ENCODE measurements at regions not wholly inside any gene's neighbourhood (a gene's known extent, or its start where the extent isn't known, plus 50 kb on each side); places are given as distances from the start of the nearest gene placed in this dataset.
A peak's percentile ranks its signal among the peaks of the same experiment; 100 is the strongest.
"Not testable (repeated sequence)": the region's sequence is repeated elsewhere in the genome, so short reads cannot be mapped to it uniquely, and the experiment has no call there.

GRCh38 chr6:43926634-43927531, 156.9 kb downstream of the VEGFA start:
- no peaks in the 10 kb centered on the region for H4K20me1 ChIP-seq (ENCODE audit: insufficient read depth, low read length, poor library complexity, severe bottlenecking)
- H3K9ac ChIP-seq (ENCODE audit: low read depth, low read length, poor library complexity, severe bottlenecking) = no peak overlapping the region
- H3K27me3 ChIP-seq (ENCODE audit: insufficient read depth, low read length, poor library complexity, severe bottlenecking) = no peaks in the 10 kb centered on the region
- no peaks in the 10 kb centered on the region for H3K79me2 ChIP-seq (ENCODE audit: insufficient read depth, low read length)
- no peaks in the 10 kb centered on the region for H3K9me2 ChIP-seq (replicated peaks; ENCODE audit: low read depth, low read length)
- no peak overlapping the region for H2AFZ ChIP-seq (ENCODE audit: low read length)
- H3K9me3 ChIP-seq (ENCODE audit: insufficient read depth, low read depth, low read length) = no peaks in the 10 kb centered on the region
- TF ChIP-seq EZH2phosphoT487 (IDR thresholded peaks at IDR 0.05; ENCODE audit: borderline replicate concordance) (no peak), CTCF (conservative IDR thresholded peaks at IDR 0.05; ENCODE audit: low read length) (no peak)
- peaks cover 44% of the 10 kb centered on the region for H3K4me1 ChIP-seq (ENCODE audit: insufficient read depth, low read length, poor library complexity, severe bottlenecking)
- H3K4me3 ChIP-seq (ENCODE audit: low read length, poor library complexity, severe bottlenecking) = no peak overlapping the region
- no peak overlapping the region for H3K4me2 ChIP-seq (ENCODE audit: low read depth, low read length, poor library complexity, severe bottlenecking)
- H3F3A ChIP-seq (ENCODE audit: low read depth) = no peaks in the 10 kb centered on the region
- no peaks in the 10 kb centered on the region for H3K36me3 ChIP-seq (ENCODE audit: insufficient read depth, low read length)

- not testable (repeated sequence) for H3K79me2 ChIP-seq (ENCODE audit: insufficient read depth, low read length); H3F3A ChIP-seq (ENCODE audit: low read depth); H3K9me3 ChIP-seq (ENCODE audit: insufficient read depth, low read depth, low read length); H4K20me1 ChIP-seq (ENCODE audit: insufficient read depth, low read length, poor library complexity, severe bottlenecking); H2AFZ ChIP-seq (ENCODE audit: low read length); H3K9ac ChIP-seq (ENCODE audit: low read depth, low read length, poor library complexity, severe bottlenecking); H3K36me3 ChIP-seq (ENCODE audit: insufficient read depth, low read length); H3K4me3 ChIP-seq (ENCODE audit: low read length, poor library complexity, severe bottlenecking); H3K4me2 ChIP-seq (ENCODE audit: low read depth, low read length, poor library complexity, severe bottlenecking); H3K9me2 ChIP-seq (replicated peaks; ENCODE audit: low read depth, low read length); H3K27me3 ChIP-seq (ENCODE audit: insufficient read depth, low read length, poor library complexity, severe bottlenecking)
- H3K4me1 ChIP-seq (ENCODE audit: insufficient read depth, low read length, poor library complexity, severe bottlenecking) = peaks cover 44% of the 10 kb centered on the region
Measured at GRCh38 chr6:43925636-43926139, 155.7 kb downstream of the VEGFA start.

- H3K9ac ChIP-seq (ENCODE audit: low read depth, low read length, poor library complexity, severe bottlenecking) = peak overlapping the region; percentile 74
- no peaks in the 10 kb centered on the region for H3K27me3 ChIP-seq (ENCODE audit: insufficient read depth, low read length, poor library complexity, severe bottlenecking)
- peaks cover 44% of the 10 kb centered on the region for H3K4me1 ChIP-seq (ENCODE audit: insufficient read depth, low read length, poor library complexity, severe bottlenecking)
- H3F3A ChIP-seq (ENCODE audit: low read depth) = no peaks in the 10 kb centered on the region
- no peaks in the 10 kb centered on the region for H3K36me3 ChIP-seq (ENCODE audit: insufficient read depth, low read length)
- H2AFZ ChIP-seq (ENCODE audit: low read length) = 0 out of 2 replicates have a peak overlapping the region, but pooled peaks have one; percentile 14
- peak overlapping the region; percentile 59 for H3K4me3 ChIP-seq (ENCODE audit: low read length, poor library complexity, severe bottlenecking)
- H3K9me2 ChIP-seq (replicated peaks; ENCODE audit: low read depth, low read length) = no peaks in the 10 kb centered on the region
- H3K79me2 ChIP-seq (ENCODE audit: insufficient read depth, low read length) = no peaks in the 10 kb centered on the region
- no peaks in the 10 kb centered on the region for H3K9me3 ChIP-seq (ENCODE audit: insufficient read depth, low read depth, low read length)
- peak overlapping the region; percentile 71 for H3K4me2 ChIP-seq (ENCODE audit: low read depth, low read length, poor library complexity, severe bottlenecking)
- no peaks in the 10 kb centered on the region for H4K20me1 ChIP-seq (ENCODE audit: insufficient read depth, low read length, poor library complexity, severe bottlenecking)
- no peak for TF ChIP-seq EZH2phosphoT487 (IDR thresholded peaks at IDR 0.05; ENCODE audit: borderline replicate concordance)
- TF ChIP-seq CTCF (conservative IDR thresholded peaks at IDR 0.05; ENCODE audit: low read length) = no peak
Measured at GRCh38 chr6:43924222-43924702, 154.3 kb downstream of the VEGFA start.
